ENCODE measurements at regions not wholly inside any gene's neighbourhood (a gene's known extent, or its start where the extent isn't known, plus 50 kb on each side); places are given as distances from the start of the nearest gene placed in this dataset.

DNA sequence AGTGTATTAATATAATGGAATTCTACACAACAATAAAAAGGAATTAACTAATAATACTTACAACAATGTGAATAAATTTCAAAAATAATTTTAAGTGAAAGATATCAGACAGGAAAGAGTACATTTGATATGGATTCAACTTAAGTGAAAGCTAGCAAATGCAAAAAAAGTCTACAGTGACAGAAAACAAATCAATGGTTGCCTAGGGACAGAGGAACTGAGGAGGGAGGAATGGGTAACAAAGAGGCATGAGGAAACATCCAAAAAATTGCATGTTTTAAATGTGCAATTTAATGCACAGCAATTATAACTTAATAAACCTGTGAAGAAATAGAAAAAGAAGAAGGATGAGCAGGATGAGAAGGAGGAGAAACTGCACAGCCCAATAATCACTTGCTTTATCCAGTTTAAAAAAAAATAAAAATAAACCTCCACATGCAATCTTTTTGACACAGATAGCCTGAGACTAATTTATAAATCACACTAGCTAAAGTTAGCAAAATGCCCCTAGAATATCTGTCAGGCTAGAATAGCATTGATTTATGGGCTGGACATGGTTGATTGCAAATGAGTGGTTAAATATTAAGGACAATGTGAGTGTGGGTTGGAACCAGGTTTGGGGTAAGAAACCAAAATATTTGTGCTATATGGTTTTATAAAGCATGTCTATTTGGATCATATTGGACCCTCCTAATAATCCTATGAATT lies 1089.1 kb downstream of the TRHDE start:
- TF ChIP-seq, protein P1, sequence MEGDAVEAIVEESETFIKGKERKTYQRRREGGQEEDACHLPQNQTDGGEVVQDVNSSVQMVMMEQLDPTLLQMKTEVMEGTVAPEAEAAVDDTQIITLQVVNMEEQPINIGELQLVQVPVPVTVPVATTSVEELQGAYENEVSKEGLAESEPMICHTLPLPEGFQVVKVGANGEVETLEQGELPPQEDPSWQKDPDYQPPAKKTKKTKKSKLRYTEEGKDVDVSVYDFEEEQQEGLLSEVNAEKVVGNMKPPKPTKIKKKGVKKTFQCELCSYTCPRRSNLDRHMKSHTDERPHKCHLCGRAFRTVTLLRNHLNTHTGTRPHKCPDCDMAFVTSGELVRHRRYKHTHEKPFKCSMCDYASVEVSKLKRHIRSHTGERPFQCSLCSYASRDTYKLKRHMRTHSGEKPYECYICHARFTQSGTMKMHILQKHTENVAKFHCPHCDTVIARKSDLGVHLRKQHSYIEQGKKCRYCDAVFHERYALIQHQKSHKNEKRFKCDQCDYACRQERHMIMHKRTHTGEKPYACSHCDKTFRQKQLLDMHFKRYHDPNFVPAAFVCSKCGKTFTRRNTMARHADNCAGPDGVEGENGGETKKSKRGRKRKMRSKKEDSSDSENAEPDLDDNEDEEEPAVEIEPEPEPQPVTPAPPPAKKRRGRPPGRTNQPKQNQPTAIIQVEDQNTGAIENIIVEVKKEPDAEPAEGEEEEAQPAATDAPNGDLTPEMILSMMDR (IDR thresholded peaks at IDR 0.05), result no peak
- no peak for TF ChIP-seq EZH2 (IDR thresholded peaks at IDR 0.05; ENCODE audit: borderline replicate concordance, insufficient read depth, low read depth, low read length, poor library complexity, severe bottlenecking)

Data from B cell (primary cell).